DMS53 (cell line): ENCODE measurements at regions not wholly inside any gene's neighbourhood (a gene's known extent, or its start where the extent isn't known, plus 50 kb on each side); places are given as distances from the start of the nearest gene placed in this dataset.

ENCODE experiments used
- DNase-seq: peaks from one replicate; lab custom pipeline; 2025; lab: John Stamatoyannopoulos, UW

GRCh38 chr19:29323440-29324290 lies 110.7 kb upstream of the UQCRFS1 start:
- DNase-seq: no peak

DNA sequence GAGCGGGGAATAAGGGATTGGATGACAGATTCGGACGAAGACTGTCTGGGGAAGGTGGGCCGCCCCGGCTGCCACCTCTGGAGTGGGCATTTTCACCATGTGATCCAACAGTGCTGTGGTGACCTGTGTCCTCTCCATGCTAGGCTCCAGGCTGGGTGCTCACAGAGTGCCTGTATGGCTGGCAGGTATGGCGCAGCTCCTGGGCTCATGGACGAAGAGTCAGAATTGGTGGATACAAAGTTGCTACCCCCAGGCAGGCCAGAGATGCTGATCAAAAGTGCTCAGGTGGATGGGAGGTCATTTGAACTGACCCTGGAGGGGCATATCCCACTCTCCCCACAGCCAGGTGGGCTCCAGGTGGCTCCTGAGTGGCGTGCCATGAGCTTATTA lies 111.3 kb upstream of the UQCRFS1 start:
- no peak for DNase-seq

DNA sequence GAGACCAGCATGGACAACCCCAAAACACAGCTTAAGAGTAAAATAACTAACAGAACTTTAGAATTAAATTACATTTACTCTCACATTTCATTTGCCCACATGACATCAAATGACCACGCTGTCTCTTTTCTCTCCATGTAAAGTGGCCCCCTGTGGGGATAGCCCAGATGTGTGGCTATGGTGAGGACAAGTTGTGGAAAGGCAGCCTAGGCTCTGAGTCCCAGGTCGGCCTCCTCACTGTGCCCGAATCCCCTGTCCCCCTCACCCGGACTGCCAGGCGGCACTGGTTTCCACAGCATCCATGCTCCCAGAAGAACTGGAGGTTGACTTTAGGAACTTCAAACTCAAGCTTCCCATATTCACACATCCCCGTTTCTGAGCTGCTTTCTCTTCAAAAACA lies 111.8 kb upstream of the UQCRFS1 start:
- DNase-seq: no peak

- no peak for DNase-seq
Observed at GRCh38 chr19:29325241-29325975, 112.5 kb upstream of the UQCRFS1 start.

DNA sequence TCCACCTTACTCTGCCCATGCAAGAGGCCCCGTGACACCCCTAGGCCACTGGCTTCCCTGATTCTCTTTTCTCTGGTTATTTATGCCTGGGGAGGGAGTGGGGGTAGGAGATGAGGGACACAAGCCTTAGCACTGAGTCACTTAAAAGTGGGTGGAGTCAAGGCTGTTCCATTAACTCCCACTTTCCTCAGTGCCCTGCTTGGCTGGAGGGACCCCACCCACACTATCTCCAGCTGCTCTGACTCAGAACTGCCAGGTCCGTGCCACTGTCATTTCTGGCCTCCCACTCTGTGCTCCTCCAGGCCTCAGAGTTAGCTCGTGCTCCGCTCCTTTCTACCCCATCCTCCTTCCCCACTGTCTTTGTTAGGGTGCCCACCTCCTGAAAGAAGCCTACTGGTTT lies 113.4 kb upstream of the UQCRFS1 start:
- DNase-seq: no peak

DNA sequence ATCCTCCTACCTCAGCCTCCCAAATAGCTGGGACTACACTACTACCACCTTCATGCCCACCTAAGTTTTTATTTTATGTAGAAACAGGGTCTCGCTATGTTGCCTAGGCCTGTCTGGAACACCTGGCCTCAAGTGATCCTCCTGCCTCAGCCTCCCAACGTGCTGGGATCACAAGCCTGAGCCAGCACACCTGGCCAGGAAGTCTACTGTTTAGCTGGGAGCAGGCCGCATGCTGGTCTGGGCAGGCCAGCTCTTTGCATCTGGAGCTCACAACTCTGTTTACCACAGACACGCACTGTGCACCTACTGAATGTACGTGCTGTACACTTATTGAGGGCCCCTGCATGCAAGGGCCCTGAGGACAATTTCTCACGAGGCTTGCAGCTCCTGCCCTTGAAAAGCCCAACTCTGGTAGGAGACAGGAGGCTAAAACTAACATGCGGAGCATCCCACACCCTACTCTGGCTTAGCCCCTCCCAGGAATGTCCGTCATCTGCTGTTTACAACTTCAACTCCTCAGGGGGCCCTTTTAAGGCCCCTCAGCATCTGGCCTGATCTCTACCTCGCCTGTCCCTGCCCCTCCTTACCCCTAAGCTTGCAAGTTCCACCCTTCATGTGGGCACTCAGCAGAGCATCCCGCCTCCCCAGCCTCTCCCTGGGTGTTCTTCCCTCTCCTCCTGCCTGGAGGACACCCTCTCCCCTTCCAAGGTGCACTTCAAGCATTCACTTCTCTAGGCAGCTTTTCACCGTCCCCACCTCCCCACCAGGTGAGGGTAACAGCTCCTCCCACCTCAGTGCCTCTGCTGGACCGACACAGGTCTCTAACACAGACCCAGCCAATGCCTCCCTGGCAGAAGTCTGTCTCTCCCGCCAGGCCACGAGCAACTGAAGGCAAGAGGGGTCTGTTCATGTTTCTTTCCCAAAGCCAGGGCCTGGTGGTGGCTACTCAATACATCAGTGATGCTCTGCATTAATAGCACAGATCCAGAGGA lies 114.2 kb upstream of the UQCRFS1 start:
- no peak for DNase-seq

DNA sequence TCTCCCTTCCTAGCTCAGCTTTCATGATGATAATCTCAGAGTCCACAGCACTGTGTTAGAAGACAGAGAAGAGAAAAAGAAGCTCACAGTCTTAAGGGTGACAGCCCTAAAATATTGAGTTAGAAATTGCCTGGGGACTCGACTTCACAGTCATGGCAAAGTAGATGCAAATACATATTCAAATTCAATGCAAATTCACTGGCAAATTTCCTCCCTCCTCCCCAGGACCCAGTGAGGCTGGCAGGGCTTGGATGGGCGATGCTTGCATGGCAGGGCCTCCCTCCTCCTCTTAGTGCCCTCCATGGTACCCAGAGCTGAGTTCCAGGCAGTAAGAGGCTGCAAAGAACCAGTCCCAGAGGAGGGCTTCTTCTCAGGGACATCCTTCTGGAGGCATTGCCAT lies 115.6 kb upstream of the UQCRFS1 start:
- DNase-seq: no peak

DNA sequence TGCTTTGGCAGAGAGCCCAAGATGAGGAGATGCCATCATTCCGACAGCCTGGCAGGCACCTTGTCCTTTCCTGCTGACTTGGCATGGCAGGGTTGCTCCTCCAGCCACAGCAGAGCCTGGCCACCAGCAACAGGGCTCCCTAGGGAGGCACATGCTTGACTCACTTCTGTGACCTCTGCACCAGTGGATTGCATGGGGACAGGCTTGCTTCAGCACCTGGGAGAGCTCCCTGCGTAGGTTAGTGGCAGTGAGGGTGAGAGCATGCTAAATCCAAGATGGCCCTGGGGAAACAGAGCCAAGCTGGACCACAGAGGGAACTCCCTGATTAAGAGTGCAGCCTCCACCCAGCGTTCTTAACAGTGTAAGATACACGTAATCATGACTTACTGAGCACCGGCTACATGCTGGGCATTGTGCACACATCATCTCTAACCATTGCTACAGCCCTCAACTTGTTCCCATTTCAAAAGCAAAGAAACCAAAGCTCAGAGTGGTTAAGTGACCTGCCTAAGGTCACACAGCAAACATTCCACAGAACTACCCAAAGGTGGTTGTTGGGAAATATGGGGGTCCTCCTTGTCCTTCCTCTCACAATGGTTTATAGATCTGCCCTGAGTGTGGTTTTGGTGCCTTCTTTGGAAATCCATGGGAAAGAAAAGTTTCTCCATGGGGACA lies 116.6 kb upstream of the UQCRFS1 start:
- peak; percentile 2 for DNase-seq

GRCh38 chr19:29336425-29336824 lies 123.5 kb upstream of the UQCRFS1 start:
- no peak for DNase-seq

DNA sequence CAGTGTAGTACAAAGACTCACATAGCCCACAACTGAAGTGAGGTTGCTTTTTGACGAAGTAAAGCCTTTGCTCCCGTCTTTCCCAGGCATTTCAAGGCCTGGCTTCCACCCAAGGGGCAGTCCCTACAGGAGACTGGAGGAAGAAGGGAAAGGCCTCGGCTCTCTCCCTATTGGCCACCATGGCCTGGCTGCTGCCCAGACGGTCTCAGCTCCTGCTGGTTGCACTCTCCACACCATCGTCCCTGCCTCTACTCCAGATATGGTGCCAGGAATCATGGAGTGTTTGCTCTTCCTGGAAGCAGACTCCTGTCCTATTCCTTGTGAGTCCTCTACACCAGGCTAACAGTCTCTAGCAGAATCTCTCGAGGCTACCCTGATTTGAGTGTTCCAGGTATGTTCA lies 124.1 kb upstream of the UQCRFS1 start:
- no peak for DNase-seq

DNA sequence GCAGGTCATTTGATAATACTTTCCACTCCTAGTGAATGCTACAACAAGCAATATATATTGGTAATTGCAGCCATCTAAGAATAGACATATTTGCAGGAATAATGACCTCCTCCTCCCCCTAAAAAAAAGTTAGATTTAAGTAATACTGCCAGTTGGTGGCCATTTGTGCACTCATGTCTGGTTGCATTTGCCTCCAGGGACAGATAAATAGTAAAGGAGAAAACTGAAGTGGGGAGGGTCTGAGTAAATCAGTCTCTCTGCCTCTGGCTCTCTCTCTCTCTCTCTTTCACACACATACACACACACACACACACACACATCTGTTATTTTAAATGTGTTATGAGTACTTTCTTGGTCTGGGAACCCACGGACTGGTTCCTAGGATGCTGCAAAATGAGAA lies 125.5 kb upstream of the UQCRFS1 start:
- no peak for DNase-seq

DNA sequence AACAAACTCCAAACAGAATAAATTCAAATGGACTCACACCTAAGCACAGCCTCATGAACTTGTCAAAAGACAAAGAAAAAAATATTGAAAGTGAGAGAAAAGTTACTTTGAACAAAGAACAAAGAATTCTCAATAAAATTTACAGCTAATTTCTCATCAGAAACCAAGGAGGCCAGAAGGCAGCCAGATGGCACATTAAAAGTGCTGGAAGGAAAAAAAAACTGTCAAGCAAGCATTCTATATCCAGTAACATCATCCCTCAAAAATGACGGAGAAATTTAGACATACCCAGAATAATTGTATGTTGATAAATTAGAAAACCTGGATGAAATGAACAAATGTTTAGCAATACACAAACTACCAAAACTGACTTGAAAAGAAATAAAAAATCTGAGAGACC lies 129.8 kb upstream of the UQCRFS1 start:
- DNase-seq: no peak

DNA sequence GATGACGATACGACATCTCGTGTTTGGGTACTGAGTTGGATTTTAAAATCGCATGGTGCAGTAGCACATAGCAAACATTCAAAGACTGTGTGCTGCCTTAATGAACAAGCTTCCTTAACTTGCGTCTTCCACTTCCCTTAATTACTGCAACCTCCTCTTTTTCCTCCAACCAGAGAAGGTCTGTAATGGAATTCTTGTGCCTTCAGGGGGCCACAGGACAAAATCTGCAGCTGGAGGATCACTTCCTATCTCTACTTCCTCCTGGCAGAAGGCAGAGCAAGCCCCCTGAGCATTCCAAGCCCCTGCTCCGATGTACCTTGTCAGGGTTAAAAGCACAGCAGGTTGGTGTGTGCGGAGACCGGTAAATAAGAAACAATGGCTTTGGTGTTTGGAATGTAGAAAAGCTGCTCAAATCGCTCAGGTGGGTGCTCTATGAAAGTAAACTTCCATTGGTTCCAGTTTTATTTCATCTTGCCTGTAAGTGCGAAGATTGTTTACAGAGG lies 151.3 kb upstream of the UQCRFS1 start:
- no peak for DNase-seq

GRCh38 chr19:29364999-29365398 lies 152.0 kb upstream of the UQCRFS1 start:
- DNase-seq: no peak

GRCh38 chr19:29365836-29366417 lies 153.0 kb upstream of the UQCRFS1 start:
- DNase-seq: no peak

DNA sequence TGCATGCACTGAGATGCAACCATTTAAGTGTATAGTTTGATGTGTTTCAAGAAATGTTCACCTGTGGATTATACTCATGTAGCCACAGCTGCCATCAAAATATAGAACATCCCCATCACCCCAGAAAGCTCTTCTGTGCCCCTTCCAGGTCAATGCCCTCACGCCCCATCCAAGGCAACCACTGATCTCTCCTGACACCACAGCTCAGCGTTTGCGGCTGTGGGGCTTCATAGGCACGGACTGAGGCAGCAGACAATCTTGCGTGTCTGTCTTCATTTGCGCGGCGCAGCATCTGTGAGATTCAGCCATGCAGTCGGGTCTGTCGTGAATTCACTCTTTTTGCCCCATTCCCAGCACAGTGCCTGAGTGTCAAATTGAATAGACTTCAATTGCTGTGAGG lies 153.8 kb upstream of the UQCRFS1 start:
- no peak for DNase-seq

DNA sequence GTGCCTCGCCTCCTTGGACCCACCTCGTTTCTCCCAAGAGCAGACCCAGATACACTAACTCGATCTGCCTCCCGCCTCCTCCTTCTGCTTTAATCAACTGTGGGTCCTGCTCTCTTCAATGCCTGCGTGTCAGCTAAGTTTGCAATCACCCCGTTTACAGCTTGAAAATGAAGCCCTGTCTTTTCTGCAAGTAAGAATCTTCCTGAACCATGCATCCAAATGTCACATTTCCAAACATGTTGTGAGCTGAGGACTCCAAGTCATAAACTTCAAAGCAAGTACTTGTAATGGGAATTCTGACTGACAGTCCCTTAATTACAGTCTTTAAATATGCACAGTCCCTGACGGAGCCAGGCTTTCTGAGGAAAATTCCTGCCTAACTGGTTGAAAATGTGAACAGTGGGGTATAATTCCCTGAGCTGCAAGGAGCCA lies 154.9 kb upstream of the UQCRFS1 start:
- DNase-seq: no peak

- no peak for DNase-seq
Observed at GRCh38 chr19:29370276-29370675, 155.5 kb upstream of the VSTM2B start.

DNA sequence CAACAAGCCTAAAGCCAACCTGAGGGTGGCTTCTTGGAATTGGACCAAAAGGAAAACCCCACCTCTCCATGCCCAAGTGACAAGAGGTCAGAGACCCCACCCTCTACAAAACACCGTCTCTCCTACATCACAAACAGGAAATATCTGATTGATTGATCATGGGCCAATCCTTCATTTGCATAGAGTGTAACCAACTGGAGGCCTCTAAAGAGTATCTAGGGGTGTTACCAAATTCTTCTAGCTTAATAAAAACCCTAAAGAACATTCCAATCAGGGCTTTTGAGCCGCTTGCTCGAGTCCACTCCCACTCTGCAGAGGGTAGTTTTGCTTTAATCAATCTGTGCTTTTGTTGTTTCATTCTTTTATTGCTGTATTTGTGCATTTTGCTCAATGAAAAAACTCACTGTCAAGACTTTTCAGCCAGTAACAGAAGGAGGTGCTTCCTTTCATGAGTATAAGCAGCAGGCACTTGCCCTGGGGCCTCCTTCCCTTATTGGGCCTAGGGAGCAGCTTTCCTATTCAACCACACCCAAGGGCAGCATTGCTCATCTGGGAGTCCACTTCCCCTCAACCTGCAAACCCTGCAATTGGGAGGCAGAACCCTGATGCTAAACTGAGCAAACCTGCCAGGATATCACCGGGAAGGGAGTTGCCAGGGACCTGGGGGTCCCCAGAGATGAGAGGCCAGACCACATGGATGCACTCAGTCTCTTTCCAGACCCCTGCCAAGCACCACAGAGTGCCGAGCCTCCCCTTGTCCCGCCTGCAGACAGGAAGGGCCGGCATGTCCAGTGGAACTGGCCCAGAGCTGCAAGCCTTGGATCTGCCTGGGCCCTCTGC lies 154.3 kb upstream of the VSTM2B start:
- DNase-seq: no peak

GRCh38 chr19:29372091-29372415 lies 153.7 kb upstream of the VSTM2B start:
- DNase-seq: no peak
